SK-N-SH (cell line): ENCODE measurements at regions not wholly inside any gene's neighbourhood (a gene's known extent, or its start where the extent isn't known, plus 50 kb on each side); places are given as distances from the start of the nearest gene placed in this dataset.

ENCODE experiments used
- CTCF ChIA-PET: fragments of 300-600, 350-600 bp; formaldehyde crosslinking; extraction: SDS; loops from one replicate; lab custom pipeline; 2021; lab: Yijun Ruan, JAX
- POLR2A ChIA-PET: fragments of 350-600 bp; sonication (Branson Sonifier 250); formaldehyde crosslinking; extraction: SDS; loops from one replicate; lab custom pipeline; 2020; ENCODE audit warnings: antibody characterized with exemption, inconsistent platforms; lab: Yijun Ruan, JAX
- DNase-seq: peaks from one replicate; pipeline ENCODE4 v3.0.0; 2012
- H2AFZ ChIP-seq: fragments of 200-600 bp; sonication (generic); 2 replicates; pipeline ENCODE4 v1.8.1; 2016; ENCODE audit warnings: antibody characterized with exemption, mild to moderate bottlenecking, low read depth
- H3F3A ChIP-seq: fragments of 200-600 bp; sonication (generic); replicated peaks from 2 replicates; pipeline ENCODE3; 2016; ENCODE audit warnings: antibody characterized with exemption, mild to moderate bottlenecking; ENCODE audit not compliant: insufficient read depth
- H3K27ac ChIP-seq, 2 experiments: fragments of 200-500 bp in 1 of 2; fragments of 200-600 bp in 1 of 2; sonication (Bioruptor generic) in 1 of 2; sonication (generic), shearing (Covaris generic) in 1 of 2; 2 replicates each; pipeline versions ENCODE4 v1.5.1 to v1.6.1; 2014 to 2016; ENCODE audit warnings: low read depth in 2 of 2, inconsistent platforms in 1 of 2, low read length in 1 of 2, mild to moderate bottlenecking in 1 of 2, mixed read lengths in 1 of 2
- H3K27me3 ChIP-seq: fragments of 200-600 bp; sonication (generic), shearing (Covaris generic); 2 replicates; pipeline ENCODE4 v1.6.1; 2016; ENCODE audit warnings: mixed run types; ENCODE audit not compliant: insufficient read depth
- H3K36me3 ChIP-seq, 2 experiments: fragments of 200-500 bp in 1 of 2; fragments of 200-600 bp in 1 of 2; sonication (Bioruptor generic) in 1 of 2; sonication (generic) in 1 of 2; replicated peaks in 1 of 2; 2 replicates each; pipeline versions ENCODE3 to v1.5.1; 2014 to 2016; ENCODE audit warnings: low read length in 1 of 2, mild to moderate bottlenecking in 1 of 2; ENCODE audit not compliant: insufficient read depth in 2 of 2, control insufficient read depth in 1 of 2
- H3K4me1 ChIP-seq, 2 experiments: fragments of 200-500 bp in 1 of 2; fragments of 200-600 bp in 1 of 2; sonication (Bioruptor generic) in 1 of 2; sonication (generic), shearing (Covaris generic) in 1 of 2; 2 replicates each; pipeline versions ENCODE4 v1.5.1 to v1.6.1; 2014 to 2016; ENCODE audit warnings: low read depth in 1 of 2, low read length in 1 of 2, mixed run types in 1 of 2; ENCODE audit not compliant: insufficient read depth in 2 of 2, control insufficient read depth in 1 of 2
- H3K4me2 ChIP-seq: fragments of 200-600 bp; sonication (generic), shearing (Covaris generic); 2 replicates; pipeline ENCODE4 v1.6.1; 2017; ENCODE audit warnings: mixed run types
- H3K4me3 ChIP-seq, 2 experiments: fragments of 200-500 bp in 1 of 2; fragments of 200-600 bp in 1 of 2; sonication (Bioruptor generic) in 1 of 2; sonication (generic), shearing (Covaris generic) in 1 of 2; 2 replicates each; pipeline versions ENCODE4 v1.5.1 to v1.8.1; 2014 to 2016; ENCODE audit warnings: low read depth in 2 of 2, inconsistent platforms in 1 of 2, low read length in 1 of 2, mild to moderate bottlenecking in 1 of 2, mixed read lengths in 1 of 2, moderate library complexity in 1 of 2
- H3K79me2 ChIP-seq: fragments of 200-600 bp; sonication (generic); 2 replicates; pipeline ENCODE4 v1.8.1; 2017; ENCODE audit warnings: mild to moderate bottlenecking; ENCODE audit not compliant: insufficient read depth
- H3K9ac ChIP-seq: fragments of 200-600 bp; sonication (generic); 2 replicates; pipeline ENCODE4 v1.6.1; 2017; ENCODE audit warnings: mixed run types
- H3K9me2 ChIP-seq: fragments of 200-600 bp; sonication (generic); 2 replicates; pipeline ENCODE4 v1.6.1; 2017; ENCODE audit warnings: mixed run types
- H3K9me3 ChIP-seq: fragments of 200-600 bp; sonication (generic); 2 replicates; pipeline ENCODE4 v1.6.1; 2017; ENCODE audit warnings: mixed run types, mild to moderate bottlenecking, moderate library complexity
- H4K20me1 ChIP-seq: fragments of 200-600 bp; sonication (generic); 2 replicates; pipeline ENCODE4 v1.6.1; 2017; ENCODE audit warnings: mild to moderate bottlenecking, mixed run types; ENCODE audit not compliant: insufficient read depth
- CHD2 ChIP-seq: fragments of 150-350 bp; IDR thresholded peaks from 2 replicates; pipeline ENCODE4 v1.6.1; 2018; ENCODE audit warnings: low read length; ENCODE audit not compliant: partially characterized antibody
- CTCF ChIP-seq: fragments of 200-600 bp; sonication (generic); IDR thresholded peaks from 2 replicates; pipeline ENCODE4 v1.6.1; 2017; ENCODE audit warnings: antibody characterized with exemption, mild to moderate bottlenecking, moderate library complexity
- EP300 ChIP-seq, 2 experiments: IDR thresholded peaks; 2 replicates each; pipeline versions ENCODE4 v1.4.0 to v1.6.1; 2012; ENCODE audit warnings: borderline replicate concordance in 1 of 2, low read depth in 1 of 2, low read length in 1 of 2
- EZH2phosphoT487 ChIP-seq: fragments of 200-600 bp; sonication (generic); IDR thresholded peaks from 2 replicates; pipeline ENCODE4 v1.6.1; 2017; ENCODE audit warnings: low read depth, mixed run types, mild to moderate bottlenecking, antibody characterized with exemption, moderate library complexity, borderline replicate concordance
- GATA2 ChIP-seq: sonication (generic); formaldehyde crosslinking; IDR thresholded peaks from 2 replicates; pipeline ENCODE4 v1.5.0; 2020; ENCODE audit warnings: mild to moderate bottlenecking, missing genetic modification reagents
- TEAD4 ChIP-seq: IDR thresholded peaks from 2 replicates; pipeline ENCODE4 v1.4.0; 2012; ENCODE audit warnings: mild to moderate bottlenecking, borderline replicate concordance; ENCODE audit not compliant: insufficient read depth
- WGBS: methylation state at CpG from one replicate; pipeline ENCODE4 v1.1.6; 2017; ENCODE audit warnings: low lambda C conversion rate; 5-methylcytosine and 5-hydroxymethylcytosine counted together
- TF ChIP-seq, protein P1 (sequence below): fragments of 150-350 bp; IDR thresholded peaks from 2 replicates; pipeline ENCODE4 v1.6.1; 2017; ENCODE audit warnings: antibody characterized with exemption, low read length, low read depth, borderline replicate concordance
- TF ChIP-seq, protein P2 (sequence below): IDR thresholded peaks from 2 replicates; pipeline ENCODE4 v1.6.1; 2012; ENCODE audit warnings: mild to moderate bottlenecking, low read depth, low read length, moderate library complexity
- TF ChIP-seq, protein P3 (sequence below): IDR thresholded peaks from 2 replicates; pipeline ENCODE4 v1.4.0; 2012; ENCODE audit warnings: low read depth

DNA sequence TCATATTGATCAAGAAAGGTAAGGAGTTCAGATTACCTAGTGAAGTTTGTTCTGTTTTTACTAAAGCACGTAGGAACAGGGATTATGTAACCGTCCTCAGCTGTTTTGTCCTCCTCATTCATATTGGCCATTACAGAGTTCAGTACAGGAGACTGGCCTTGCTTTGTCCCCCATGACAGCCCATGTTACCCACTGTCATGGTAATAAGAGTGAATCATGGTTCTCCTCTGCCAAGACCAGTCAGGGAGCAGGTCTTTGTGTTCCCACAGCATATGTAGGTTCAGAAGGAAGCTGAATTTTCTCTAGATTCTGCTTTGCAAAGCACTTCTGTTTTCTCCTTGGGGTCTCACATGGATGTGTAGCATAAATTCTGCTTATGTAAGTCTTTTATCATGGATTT is 106.2 kb upstream of the GPR141 start:
- TF ChIP-seq, protein P1, sequence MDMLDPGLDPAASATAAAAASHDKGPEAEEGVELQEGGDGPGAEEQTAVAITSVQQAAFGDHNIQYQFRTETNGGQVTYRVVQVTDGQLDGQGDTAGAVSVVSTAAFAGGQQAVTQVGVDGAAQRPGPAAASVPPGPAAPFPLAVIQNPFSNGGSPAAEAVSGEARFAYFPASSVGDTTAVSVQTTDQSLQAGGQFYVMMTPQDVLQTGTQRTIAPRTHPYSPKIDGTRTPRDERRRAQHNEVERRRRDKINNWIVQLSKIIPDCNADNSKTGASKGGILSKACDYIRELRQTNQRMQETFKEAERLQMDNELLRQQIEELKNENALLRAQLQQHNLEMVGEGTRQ, result no peak
- TF ChIP-seq, protein P2, sequence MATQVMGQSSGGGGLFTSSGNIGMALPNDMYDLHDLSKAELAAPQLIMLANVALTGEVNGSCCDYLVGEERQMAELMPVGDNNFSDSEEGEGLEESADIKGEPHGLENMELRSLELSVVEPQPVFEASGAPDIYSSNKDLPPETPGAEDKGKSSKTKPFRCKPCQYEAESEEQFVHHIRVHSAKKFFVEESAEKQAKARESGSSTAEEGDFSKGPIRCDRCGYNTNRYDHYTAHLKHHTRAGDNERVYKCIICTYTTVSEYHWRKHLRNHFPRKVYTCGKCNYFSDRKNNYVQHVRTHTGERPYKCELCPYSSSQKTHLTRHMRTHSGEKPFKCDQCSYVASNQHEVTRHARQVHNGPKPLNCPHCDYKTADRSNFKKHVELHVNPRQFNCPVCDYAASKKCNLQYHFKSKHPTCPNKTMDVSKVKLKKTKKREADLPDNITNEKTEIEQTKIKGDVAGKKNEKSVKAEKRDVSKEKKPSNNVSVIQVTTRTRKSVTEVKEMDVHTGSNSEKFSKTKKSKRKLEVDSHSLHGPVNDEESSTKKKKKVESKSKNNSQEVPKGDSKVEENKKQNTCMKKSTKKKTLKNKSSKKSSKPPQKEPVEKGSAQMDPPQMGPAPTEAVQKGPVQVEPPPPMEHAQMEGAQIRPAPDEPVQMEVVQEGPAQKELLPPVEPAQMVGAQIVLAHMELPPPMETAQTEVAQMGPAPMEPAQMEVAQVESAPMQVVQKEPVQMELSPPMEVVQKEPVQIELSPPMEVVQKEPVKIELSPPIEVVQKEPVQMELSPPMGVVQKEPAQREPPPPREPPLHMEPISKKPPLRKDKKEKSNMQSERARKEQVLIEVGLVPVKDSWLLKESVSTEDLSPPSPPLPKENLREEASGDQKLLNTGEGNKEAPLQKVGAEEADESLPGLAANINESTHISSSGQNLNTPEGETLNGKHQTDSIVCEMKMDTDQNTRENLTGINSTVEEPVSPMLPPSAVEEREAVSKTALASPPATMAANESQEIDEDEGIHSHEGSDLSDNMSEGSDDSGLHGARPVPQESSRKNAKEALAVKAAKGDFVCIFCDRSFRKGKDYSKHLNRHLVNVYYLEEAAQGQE, result no peak
- TF ChIP-seq CHD2, result no peak
- no peak for TF ChIP-seq EZH2phosphoT487
- TF ChIP-seq EP300 (IDR thresholded peaks at IDR 0.05; ENCODE audit: borderline replicate concordance in 1 of 2, low read depth in 1 of 2, low read length in 1 of 2), result no peak
- TF ChIP-seq, protein P3, sequence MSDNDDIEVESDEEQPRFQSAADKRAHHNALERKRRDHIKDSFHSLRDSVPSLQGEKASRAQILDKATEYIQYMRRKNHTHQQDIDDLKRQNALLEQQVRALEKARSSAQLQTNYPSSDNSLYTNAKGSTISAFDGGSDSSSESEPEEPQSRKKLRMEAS, result no peak
- TF ChIP-seq GATA2, result no peak
- TF ChIP-seq CTCF, result no peak
- TF ChIP-seq TEAD4, result no peak
- Histone ChIP-seq H3K4me2 (no peak overlapping the region), H3K27me3 (no peaks in the 10 kb centered on the region), H3F3A (no peaks in the 10 kb centered on the region), H4K20me1 (no peaks in the 10 kb centered on the region), H3K36me3 (no peaks in the 10 kb centered on the region), H3K9me3 (0 out of 2 replicates have a peak, but pooled peaks cover 14% of the 10 kb centered on the region), H2AFZ (no peak overlapping the region), H3K4me3 (no peak overlapping the region), H3K79me2 (no peaks in the 10 kb centered on the region), H3K9me2 (0 out of 2 replicates have a peak, but pooled peaks cover 3% of the 10 kb centered on the region), H3K4me1 (peaks cover 0 to 3% of the 10 kb centered on the region in 2 experiments; a peak in 2 of 4 replicates), H3K27ac (no peak overlapping the region), H3K9ac (no peak overlapping the region)
- POLR2A ChIA-PET, result no interaction called here
- WGBS, result 40% methylated on average over 2 of the region's 2 CpGs
- CTCF ChIA-PET, result interaction anchor here (1.0 to 1.5 kb wide), 3 partner anchors 15 to 792 kb away, joined by 3 read pairs; no protein-coding TSS in a partner anchor
- no peak for DNase-seq
